Caco-2 (cell line): ENCODE measurements at regions not wholly inside any gene's neighbourhood (a gene's known extent, or its start where the extent isn't known, plus 50 kb on each side); places are given as distances from the start of the nearest gene placed in this dataset.

Source experiments
- BruUV-seq: library from RNA; stranded (reverse); fragments of 400-500 nt; replicated peaks from 2 replicates; lab custom pipeline; 2021; lab: Mats Ljungman, UMichigan
- CTCF ChIA-PET: fragments of 300-600 bp; sonication (Branson Sonifier 250); formaldehyde crosslinking; loops from one replicate; lab custom pipeline; 2022; ENCODE audit warnings: antibody characterized with exemption; lab: Charles Lee
- POLR2A ChIA-PET: fragments of 300-600 bp; sonication (Branson Sonifier 250); formaldehyde crosslinking; loops from one replicate; lab custom pipeline; 2022; ENCODE audit warnings: antibody characterized with exemption; lab: Charles Lee
- DNase-seq, 2 experiments: peaks; one replicate each; pipeline versions ENCODE4 v3.0.0 to v3.0.0-alpha.2; 2020 to 2022
- H3K27me3 ChIP-seq: replicated peaks from 2 replicates; pipeline ENCODE4 v1.6.0; 2011; ENCODE audit warnings: low read length; ENCODE audit not compliant: control insufficient read depth, insufficient read depth
- H3K36me3 ChIP-seq: 2 replicates; pipeline ENCODE4 v1.5.1; 2011; ENCODE audit warnings: low read length; ENCODE audit not compliant: control insufficient read depth, insufficient read depth
- H3K4me1 ChIP-seq: fragments of 250-450 bp; sonication (Bioruptor Pico); 2 replicates; pipeline ENCODE4 v1.5.1; 2020; ENCODE audit warnings: mild to moderate bottlenecking
- H3K4me3 ChIP-seq: 2 replicates; pipeline ENCODE4 v1.5.1; 2011; ENCODE audit warnings: low read depth, mild to moderate bottlenecking, control low read depth, low read length
- H3K9me3 ChIP-seq: fragments of 250-450 bp; sonication (Bioruptor Pico); 2 replicates; pipeline ENCODE4 v1.5.1; 2020; ENCODE audit warnings: mild to moderate bottlenecking, moderate library complexity
- H3K27ac Mint-ChIP-seq: one replicate; pipeline ENCODE4 v1.8.0; 2022; ENCODE audit warnings: mixed read lengths; ENCODE audit not compliant: unreplicated experiment
- H3K27me3 Mint-ChIP-seq: one replicate; pipeline ENCODE4 v1.8.0; 2022; ENCODE audit warnings: mixed read lengths; ENCODE audit not compliant: insufficient read depth, unreplicated experiment
- H3K36me3 Mint-ChIP-seq: one replicate; pipeline ENCODE4 v1.8.0; 2022; ENCODE audit warnings: mild to moderate bottlenecking, mixed read lengths; ENCODE audit not compliant: insufficient read depth, unreplicated experiment
- H3K4me1 Mint-ChIP-seq: one replicate; pipeline ENCODE4 v1.8.0; 2022; ENCODE audit warnings: low read depth, mixed read lengths; ENCODE audit not compliant: unreplicated experiment
- H3K4me3 Mint-ChIP-seq: one replicate; pipeline ENCODE4 v1.8.0; 2022; ENCODE audit warnings: mild to moderate bottlenecking, moderate library complexity, mixed read lengths; ENCODE audit not compliant: unreplicated experiment
- H3K9me3 Mint-ChIP-seq: one replicate; pipeline ENCODE4 v1.8.0; 2022; ENCODE audit warnings: mixed read lengths; ENCODE audit not compliant: unreplicated experiment
- intact Hi-C: fragments of 100-400 bp; cut with micrococcal nuclease; formaldehyde crosslinking; loops from one replicate; pipeline ENCODE4 v1.10.0; 2022; ENCODE audit not compliant: unreplicated experiment
- TF ChIP-seq, protein P1 (sequence below), 2 experiments: fragments of 200-600 bp in 1 of 2; IDR thresholded peaks; 1 replicate in 1 of 2; 2 replicates in 1 of 2; pipeline versions ENCODE4 v1.5.1 to v1.8.0; 2011 to 2022; ENCODE audit warnings: antibody characterized with exemption in 1 of 2, control low read depth in 1 of 2, inconsistent platforms in 1 of 2, low read depth in 1 of 2, low read length in 1 of 2, mild to moderate bottlenecking in 1 of 2, moderate library complexity in 1 of 2; ENCODE audit not compliant: insufficient read depth in 1 of 2, severe bottlenecking in 1 of 2, unreplicated experiment in 1 of 2

- H3K36me3 Mint-ChIP-seq, result no peaks in the 10 kb centered on the region
- Histone ChIP-seq H3K4me1 (no peaks in the 10 kb centered on the region), H3K27me3 (no peaks in the 10 kb centered on the region), H3K4me3 (no peak overlapping the region), H3K36me3 (no peaks in the 10 kb centered on the region), H3K9me3 (peaks cover 15% of the 10 kb centered on the region)
- no peak for DNase-seq
- H3K27ac Mint-ChIP-seq, result no peak overlapping the region
- BruUV-seq, result no TSS peak
- H3K27me3 Mint-ChIP-seq, result no peaks in the 10 kb centered on the region
- CTCF ChIA-PET, result no interaction called here
- peaks cover 40% of the 10 kb centered on the region for H3K9me3 Mint-ChIP-seq
- POLR2A ChIA-PET, result no interaction called here
- TF ChIP-seq, protein P1, sequence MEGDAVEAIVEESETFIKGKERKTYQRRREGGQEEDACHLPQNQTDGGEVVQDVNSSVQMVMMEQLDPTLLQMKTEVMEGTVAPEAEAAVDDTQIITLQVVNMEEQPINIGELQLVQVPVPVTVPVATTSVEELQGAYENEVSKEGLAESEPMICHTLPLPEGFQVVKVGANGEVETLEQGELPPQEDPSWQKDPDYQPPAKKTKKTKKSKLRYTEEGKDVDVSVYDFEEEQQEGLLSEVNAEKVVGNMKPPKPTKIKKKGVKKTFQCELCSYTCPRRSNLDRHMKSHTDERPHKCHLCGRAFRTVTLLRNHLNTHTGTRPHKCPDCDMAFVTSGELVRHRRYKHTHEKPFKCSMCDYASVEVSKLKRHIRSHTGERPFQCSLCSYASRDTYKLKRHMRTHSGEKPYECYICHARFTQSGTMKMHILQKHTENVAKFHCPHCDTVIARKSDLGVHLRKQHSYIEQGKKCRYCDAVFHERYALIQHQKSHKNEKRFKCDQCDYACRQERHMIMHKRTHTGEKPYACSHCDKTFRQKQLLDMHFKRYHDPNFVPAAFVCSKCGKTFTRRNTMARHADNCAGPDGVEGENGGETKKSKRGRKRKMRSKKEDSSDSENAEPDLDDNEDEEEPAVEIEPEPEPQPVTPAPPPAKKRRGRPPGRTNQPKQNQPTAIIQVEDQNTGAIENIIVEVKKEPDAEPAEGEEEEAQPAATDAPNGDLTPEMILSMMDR (IDR thresholded peaks at IDR 0.05; ENCODE audit: insufficient read depth in 1 of 2, low read depth in 1 of 2, low read length in 1 of 2, severe bottlenecking in 1 of 2, unreplicated experiment in 1 of 2), result no peak
- no peaks in the 10 kb centered on the region for H3K4me1 Mint-ChIP-seq
- no peak overlapping the region for H3K4me3 Mint-ChIP-seq
- intact Hi-C loops, result no loop called here
Measured at GRCh38 chr1:232751393-232752140, 53.6 kb upstream of the MAP10 start.

GRCh38 chr1:232752365-232752764 lies 52.9 kb upstream of the MAP10 start:
- Histone ChIP-seq H3K4me3 (no peak overlapping the region), H3K27me3 (no peaks in the 10 kb centered on the region), H3K9me3 (peaks cover 15% of the 10 kb centered on the region), H3K36me3 (no peaks in the 10 kb centered on the region), H3K4me1 (no peaks in the 10 kb centered on the region)
- no peak for DNase-seq
- Mint-ChIP-seq H3K4me3 (no peak overlapping the region), H3K27me3 (no peaks in the 10 kb centered on the region), H3K27ac (no peak overlapping the region), H3K4me1 (no peaks in the 10 kb centered on the region), H3K36me3 (no peaks in the 10 kb centered on the region), H3K9me3 (peaks cover 32% of the 10 kb centered on the region)
- no TSS peak for BruUV-seq
- ChIA-PET POLR2A (no interaction called here), CTCF (no interaction called here)
- TF ChIP-seq, protein P1 (IDR thresholded peaks at IDR 0.05; ENCODE audit: insufficient read depth in 1 of 2, low read depth in 1 of 2, low read length in 1 of 2, severe bottlenecking in 1 of 2, unreplicated experiment in 1 of 2), result no peak
- intact Hi-C loops, result no loop called here

GRCh38 chr1:232754930-232755329 lies 50.3 kb upstream of the MAP10 start:
- H3K9me3 ChIP-seq, result peaks cover 4% of the 10 kb centered on the region
- TF ChIP-seq, protein P1 (IDR thresholded peaks at IDR 0.05; ENCODE audit: insufficient read depth in 1 of 2, low read depth in 1 of 2, low read length in 1 of 2, severe bottlenecking in 1 of 2, unreplicated experiment in 1 of 2), result no peak
- no peaks in the 10 kb centered on the region for H3K27me3 Mint-ChIP-seq
- H3K9me3 Mint-ChIP-seq, result peaks cover 16% of the 10 kb centered on the region
- BruUV-seq, result no TSS peak
- H3K4me3 ChIP-seq, result no peak overlapping the region
- H3K36me3 Mint-ChIP-seq, result no peaks in the 10 kb centered on the region
- no peak for DNase-seq
- intact Hi-C loops, result no loop called here
- H3K27me3 ChIP-seq, result no peaks in the 10 kb centered on the region
- ChIA-PET CTCF (no interaction called here), POLR2A (no interaction called here)
- no peaks in the 10 kb centered on the region for H3K36me3 ChIP-seq
- H3K27ac Mint-ChIP-seq, result no peak overlapping the region
- H3K4me3 Mint-ChIP-seq, result no peak overlapping the region
- H3K4me1 Mint-ChIP-seq, result no peaks in the 10 kb centered on the region
- H3K4me1 ChIP-seq, result no peaks in the 10 kb centered on the region
